ELR (cell line): ENCODE measurements at regions not wholly inside any gene's neighbourhood (a gene's known extent, or its start where the extent isn't known, plus 50 kb on each side); places are given as distances from the start of the nearest gene placed in this dataset.
A peak's percentile ranks its signal among the peaks of the same experiment; 100 is the strongest.

Experiments used
- DNase-seq: peaks from one replicate; pipeline ENCODE4 v3.0.0-alpha.2; 2015; ENCODE audit warnings: low read depth

DNA sequence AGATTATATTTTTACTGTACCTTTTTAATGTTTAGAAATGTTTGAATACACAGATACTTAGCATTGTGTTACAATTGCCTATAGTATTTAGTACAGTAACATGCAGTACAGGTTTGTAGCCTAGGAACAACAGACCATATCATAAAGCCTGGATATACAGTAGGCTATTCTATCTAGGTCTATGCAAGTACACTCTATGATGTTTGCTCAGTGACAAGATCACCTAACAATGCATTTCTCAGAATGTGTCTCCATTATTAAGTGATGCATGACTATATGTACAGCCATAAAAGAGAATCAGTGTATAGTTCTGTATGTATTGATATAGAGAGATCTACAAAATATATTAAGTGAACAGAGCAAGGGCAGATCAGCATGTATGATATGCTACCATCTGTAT lies 616.4 kb downstream of the XIRP2 start:
- no peak for DNase-seq

DNA sequence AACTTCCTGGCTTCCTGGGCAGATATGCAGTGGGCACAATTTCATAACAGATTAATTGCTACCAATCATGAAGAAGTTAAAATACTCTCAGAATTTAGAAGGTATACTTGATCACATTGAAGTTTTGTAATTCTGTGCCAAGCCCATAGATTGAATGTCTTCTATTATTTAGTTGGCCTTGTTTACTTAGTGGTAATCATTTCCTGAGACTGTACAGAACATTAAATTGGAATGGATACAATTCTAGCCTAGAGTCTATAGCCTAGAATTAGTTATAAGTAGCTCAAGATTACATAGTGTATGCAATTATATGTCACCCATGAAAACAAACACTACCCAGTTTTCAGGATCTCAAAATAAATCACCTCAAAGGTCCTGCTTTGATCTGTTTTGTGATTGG lies 615.8 kb downstream of the XIRP2 start:
- DNase-seq = no peak

DNA sequence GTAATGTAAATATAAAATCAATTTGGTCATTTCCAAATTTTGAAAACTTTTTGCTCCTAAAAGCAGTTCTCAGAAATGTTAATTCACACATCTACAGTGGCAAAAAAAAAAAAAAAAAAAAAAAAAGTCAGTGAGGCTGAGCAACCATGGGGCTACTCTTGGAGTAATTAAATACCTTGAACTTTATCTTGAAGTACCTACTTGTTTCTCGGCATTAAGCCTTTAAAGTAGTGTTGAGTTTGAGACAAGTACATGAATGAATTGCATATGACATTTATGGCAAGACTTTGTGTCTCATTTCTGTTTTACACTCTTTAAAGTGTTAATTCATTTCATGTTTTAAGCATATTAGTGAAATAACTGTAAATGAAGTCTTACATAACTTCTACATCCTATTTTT lies 613.3 kb downstream of the XIRP2 start:
- DNase-seq = no peak

DNA sequence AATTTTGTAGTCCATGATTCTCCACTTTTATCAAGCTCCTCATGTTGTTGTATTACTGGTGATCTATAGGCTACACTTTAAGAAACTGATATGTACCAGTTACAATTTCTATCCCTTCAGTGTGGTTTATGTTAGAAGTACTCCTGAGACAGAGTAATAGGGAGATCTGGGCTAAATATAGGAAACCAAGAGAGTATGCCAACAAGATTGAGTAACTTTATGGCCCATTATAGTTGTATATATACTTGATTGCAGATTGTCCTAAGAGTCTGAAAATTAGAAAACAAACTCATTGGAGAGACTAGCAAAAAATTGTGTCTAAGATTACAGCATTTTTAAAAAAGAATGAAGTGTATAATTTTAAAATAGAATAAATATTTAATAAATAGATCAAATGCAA lies 605.6 kb downstream of the XIRP2 start:
- no peak for DNase-seq

DNA sequence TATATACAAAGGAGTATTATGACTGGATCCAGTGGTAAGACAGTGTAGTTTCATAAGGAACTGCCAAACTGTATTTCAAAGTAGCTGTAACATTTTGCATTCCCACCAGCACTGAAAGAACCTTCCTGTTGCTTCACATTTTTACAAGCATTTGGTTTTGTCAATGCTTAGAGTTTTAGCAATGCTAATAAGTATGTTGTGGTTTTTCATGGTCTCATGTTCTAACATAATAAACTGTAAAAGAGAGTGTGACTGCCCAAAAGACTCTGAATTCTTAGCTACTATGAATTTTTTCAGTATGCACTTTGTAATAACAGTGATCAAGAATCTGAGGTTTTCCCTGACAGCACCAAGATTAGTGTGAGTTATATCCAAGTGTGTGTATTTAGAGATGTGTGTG lies 604.2 kb downstream of the XIRP2 start:
- no peak for DNase-seq

DNA sequence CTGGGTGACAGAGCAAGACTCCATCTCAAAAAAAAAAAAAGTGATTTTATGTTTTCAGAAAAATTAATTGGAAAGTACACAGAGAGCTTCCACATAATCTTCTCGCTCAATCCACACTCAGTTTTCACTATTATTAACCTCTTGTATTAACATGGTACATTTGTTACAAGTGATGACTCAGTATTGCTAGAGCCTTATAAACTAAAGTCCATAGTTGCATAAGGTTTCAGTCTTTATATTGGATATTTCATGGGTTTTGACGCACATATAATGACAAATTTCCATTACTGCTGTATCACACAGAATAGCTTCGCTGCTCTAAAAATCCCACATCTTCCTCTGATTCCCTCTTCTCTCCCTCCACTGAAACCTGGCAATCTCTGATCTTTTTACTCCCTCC lies 603.5 kb downstream of the XIRP2 start:
- no peak for DNase-seq

DNA sequence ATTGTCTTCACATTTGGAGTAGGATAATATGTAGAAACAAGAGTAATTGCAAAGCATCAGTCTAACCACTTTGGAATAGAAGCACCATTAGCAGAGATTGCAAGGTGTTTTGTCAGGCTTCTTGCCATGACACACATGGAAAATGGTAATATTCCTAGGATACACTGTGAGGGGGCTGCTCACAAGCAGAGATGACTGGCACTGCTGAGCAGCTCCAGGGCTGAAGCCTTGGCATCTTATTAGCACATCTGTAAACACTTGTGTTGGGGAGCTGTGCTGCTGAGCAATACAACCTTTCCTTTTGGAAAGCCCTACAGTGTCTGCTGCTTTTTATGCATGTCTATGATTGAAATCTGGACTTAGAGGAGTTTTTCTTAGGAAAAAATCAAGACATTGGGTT lies 602.2 kb downstream of the XIRP2 start:
- no peak for DNase-seq

DNA sequence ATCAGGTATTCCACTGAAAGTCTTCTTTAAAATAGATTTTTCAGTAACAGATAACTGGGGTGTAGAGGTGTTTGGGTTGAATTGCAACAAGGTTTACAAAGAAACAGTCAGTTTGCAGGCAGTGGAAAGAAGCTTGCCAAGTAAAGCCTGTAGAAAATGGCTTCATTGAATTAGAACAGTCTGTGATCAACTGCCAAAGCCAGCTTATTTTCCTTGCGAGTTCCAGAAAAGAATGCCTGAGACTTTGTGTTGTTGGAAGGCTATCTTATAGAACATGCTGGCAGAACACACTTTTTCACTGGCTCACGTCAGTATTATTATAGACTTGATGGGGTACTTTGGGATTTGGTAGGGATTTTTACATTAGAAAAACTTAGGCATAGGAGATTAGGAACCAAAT lies 601.0 kb downstream of the XIRP2 start:
- DNase-seq = no peak

DNA sequence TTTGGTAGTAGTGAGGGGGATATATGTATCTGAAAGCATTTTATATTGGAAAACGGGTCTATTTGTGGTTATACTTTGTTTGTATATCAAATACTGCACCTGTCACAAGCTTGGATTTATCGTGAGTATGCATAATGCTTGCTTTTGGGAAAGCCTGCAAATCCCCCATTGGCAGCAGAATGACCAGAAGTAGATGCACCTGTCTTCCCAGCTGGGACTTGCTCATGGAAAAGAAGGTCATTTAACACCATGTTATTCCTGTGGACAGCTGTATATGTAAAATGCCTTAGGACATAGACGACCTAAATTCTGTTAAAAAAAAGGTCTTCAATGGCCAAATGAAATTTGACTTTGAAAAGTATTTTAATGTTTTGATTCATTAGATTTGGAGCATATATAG lies 599.4 kb downstream of the XIRP2 start:
- DNase-seq = no peak

DNA sequence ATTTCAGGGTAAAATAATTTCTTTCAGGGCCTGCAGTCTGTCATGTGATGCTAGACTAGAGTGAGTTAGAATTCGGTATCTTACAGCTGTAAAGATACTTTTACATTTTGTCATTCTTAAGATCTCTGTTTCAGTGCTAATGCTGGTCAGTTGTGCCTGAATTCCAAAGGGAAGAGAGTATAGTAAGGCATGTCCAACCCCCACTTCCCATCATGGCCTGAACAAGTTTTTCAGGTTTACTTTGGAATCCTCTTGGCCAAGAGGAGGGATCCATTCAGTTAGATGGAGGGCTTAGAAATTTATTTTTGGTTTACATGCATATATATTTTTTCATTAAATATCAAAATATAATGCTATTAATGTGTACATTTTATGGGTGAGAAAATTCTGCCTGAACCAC lies 596.6 kb downstream of the XIRP2 start:
- no peak for DNase-seq

DNA sequence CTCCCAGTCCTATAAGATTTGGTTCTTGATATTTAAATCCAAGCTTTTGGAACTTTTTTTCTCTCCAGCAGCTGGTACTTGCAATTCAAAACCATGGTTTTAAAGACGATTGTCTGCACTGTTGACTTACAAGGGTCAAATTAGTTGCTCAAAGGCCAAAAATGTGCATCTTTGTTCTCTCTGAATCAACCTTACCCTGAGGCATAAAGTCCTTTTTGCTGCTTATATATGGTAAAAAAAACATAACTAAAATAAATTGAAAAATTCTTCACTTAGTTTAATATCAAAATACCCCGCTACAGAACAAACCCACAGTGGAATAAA lies 592.7 kb downstream of the XIRP2 start:
- peak; percentile 10 for DNase-seq

DNA sequence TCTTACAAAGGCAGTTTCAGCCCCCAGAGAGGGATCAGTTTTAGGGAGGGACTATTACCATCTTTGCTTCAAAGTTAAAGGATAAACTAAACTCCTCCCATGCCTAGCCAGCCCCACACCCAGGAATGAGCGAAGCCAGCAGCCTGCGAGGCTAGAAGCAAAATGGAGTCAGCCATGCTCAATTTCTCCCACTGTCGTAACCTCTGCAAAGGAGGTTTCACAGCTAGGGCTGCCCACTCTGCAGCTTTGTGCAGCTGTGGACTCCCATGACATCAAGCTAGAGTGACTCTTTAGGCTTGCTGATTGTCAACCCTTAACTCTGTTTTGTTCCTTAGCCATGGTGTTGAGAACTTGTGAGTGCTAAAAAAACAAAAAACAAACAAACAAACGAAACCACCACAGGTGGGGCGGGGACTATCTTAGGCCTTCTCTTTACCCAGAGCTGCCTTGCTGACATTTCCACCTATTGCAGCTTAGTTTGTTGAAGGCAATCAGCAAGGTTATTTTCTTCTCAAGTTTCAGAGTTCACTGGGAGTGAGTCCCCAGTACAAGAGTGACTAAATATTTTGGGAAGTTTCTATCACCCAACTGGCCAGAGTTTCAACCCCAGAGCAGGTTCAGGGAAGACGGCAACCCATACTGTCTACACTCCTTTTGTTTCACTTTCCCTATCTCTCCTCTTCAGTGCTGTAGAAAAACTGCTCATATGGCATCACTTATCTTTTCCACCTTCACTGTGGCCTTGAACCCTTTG lies 592.1 kb downstream of the XIRP2 start:
- DNase-seq = peak; percentile 5

DNA sequence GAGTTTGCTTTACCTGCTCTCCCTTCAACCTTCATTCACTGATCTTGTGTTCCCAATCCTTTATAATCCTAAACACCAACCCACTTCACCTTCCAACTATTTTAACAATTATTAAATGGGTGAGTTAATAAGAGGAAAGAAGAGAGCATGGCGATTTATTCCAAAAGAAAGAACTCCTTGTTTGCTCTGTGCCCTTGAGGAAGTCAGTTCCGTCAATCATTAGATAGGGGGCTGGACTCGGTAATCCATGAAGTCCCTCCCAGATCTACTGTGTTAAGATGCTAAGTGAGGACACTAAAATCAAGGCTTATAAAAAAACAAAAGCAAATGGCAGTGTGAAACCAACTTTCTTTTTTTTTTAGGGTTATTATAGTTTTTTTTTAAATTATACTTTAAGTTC lies 589.9 kb downstream of the XIRP2 start:
- no peak for DNase-seq

DNA sequence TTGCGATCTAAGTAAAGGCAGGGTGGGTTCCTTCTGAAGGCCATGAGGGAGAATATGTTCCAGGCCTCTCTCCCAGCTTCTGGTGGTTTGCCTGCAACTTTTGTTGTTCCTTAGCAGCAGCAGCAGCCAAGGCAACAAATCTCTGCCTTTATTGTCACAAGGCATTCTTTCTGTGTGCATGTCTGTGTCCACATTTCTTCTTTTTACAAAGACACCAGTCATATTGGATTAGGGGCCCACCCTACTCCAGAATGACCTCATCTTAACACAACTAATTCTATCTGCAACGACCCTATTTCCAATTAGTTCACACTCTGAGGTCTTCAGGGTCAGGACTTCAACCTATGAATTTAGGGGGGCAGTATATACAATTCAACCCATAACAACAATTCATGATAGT lies 587.5 kb downstream of the XIRP2 start:
- no peak for DNase-seq

DNA sequence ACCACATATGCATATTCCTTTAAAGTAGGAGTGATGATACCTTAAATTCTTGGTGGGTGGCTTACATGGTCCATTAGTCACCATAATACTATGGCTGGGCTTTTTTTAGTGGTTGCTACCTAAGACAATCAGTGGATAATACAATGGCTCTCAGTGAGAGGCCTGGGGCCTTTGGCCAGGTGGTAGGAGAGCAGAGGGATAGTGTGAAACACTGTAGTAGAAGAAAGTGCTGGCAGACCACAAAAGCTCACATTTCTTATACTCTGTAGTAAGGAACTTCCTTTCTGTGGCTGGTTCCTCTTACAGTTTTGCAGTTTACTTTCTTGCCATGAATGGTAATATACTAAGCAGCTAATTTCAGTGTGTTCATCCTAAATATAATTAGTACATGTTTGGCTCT lies 583.5 kb downstream of the XIRP2 start:
- no peak for DNase-seq

DNA sequence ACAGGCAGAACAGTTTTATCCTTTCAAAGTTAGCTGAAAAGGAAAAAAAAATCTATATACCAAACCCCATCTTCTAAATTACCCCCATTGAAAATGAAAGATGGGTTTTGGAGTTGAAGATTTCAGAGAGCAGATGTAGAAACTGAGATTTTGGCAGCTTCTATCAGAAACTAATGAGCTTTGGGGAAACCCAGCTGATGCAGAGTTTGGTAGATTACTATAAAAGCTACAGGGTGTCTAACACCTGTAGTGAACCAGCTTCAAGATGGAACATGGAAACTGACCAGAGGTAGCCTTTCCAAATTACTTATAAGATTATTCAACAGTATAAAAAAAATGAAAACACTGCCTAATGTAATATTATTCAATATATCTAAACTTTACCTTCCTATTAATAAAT lies 583.1 kb downstream of the XIRP2 start:
- no peak for DNase-seq

DNA sequence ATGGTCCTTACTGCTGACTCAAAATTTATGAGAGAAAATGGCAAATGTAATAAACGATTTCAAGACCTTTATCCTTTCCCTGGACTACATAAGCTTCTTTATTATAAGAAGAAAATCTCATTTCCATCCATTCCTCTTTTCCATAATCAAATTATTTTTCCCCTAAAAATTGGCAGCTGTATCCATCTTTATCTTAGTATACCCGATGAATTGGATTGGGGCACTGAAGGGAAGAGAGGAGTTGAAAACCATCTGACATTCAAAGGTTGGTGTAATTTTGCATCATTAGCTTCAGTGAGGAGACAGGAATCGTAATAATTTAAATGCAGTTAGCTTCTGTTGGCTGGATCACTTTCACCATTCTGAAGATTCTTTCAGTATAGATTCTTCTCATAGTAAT lies 574.1 kb downstream of the XIRP2 start:
- no peak for DNase-seq

DNA sequence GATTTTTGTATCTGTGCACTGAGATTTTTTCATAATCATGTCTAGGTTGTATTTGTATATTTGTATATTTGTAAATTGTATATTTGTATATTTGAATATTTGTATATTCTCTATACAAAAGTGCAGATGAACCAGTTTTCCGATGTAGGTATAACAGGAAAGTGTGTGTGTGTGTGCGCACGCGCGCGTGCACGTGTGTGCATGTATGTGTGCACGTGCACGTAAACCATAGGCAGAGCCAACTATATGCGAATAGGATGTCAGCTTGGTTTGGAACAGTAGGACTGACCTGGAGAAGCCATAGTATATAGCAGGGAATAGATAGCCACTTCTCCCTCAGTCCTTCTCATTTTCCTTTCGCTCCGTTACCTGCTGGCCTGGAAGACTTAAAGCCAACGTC lies 565.8 kb downstream of the XIRP2 start:
- DNase-seq = no peak

DNA sequence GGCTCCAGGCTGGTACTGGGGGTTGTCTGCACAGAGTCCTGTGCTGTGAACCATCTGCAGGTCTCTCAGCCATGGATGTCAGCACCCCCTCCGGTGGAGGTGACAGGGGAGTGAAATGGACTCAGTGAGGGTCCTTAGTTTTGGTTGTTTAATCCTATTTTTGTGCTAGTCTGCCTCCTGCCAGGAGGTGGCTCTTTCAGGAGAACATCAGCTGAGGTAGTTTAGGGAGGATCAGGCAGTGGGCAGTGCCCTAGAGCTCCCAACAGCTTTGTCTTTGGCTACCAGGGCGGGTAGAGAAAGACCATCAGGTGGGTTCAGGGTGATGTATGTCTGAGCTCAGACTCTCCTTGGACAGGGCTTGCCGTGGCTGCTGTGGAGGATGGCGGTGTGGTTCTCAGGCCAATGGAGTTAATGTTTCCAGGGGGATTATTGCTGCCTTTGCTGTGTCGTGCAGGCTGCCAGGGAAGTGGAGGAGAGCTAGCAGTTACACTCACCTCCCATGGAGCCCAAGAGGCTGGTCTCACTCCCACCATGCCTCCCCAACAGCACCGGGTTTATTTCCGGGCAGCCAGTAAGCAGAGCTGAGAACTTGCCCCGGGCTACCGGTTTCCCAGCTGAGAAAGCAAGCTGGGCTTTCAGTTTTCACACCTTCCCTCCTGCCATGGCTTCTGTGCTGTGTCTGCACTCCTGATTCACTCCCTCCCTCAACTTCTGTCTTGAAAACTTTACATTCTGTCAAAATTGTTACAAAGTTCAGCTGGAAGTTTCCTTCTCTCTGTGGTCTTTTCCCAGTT lies 563.4 kb downstream of the XIRP2 start:
- DNase-seq = no peak

DNA sequence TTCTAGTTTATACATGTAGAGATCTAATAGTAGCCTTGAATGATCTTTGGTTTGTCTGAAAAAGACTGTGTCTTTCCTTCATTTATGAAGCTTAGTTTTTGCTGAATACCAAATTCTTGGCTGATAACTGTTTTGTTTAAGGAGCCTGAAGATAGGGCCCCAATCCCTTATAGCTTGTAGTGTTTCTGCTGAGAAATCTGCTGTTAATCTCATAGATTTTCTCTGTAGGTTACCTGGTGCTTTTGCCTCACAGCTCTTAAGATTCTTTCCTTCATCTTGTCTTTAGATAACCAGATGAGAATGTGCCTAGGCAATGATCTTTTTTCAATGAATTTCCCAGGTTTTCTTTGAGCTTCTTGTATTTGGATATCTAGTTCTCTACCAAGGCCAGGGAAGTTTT lies 562.1 kb downstream of the XIRP2 start:
- no peak for DNase-seq

DNA sequence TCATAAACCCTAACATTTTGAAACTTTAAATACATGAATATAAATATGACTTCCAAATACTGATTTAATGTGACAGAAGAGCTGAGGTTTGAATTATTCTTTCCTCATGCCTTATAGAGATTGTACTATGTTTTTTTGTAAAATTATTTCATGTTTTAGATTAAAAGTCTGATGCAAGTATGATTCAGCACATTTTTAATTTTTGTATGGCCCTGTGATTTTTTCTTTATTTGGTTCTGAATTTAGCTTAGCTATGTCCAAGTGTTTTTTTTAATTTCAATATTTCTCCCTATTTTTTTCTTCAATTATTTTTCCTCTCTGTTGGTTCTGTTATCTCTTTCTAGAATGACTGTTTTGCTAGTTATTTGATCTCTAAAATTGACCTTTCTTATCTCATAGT lies 552.1 kb downstream of the XIRP2 start:
- no peak for DNase-seq

DNA sequence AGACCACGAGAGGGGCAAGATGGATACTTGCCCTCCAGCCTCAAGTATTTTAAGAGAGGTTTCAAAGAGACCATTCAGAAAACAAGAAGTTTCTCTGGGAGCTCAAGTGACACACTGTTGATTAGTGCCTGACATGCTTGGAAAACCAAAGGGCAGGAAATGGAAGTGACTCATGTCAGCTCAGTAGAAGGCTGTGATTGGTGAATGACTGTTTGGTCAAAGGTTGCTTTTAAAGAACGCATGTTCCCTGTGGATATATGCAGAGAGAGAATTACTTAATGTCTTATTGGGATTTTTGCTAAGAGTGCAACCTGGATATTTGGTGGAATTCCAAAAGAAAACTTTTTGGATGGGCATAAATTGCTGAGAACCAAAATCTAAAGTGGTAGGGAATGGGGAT lies 549.9 kb downstream of the XIRP2 start:
- peak; percentile 67 for DNase-seq

DNA sequence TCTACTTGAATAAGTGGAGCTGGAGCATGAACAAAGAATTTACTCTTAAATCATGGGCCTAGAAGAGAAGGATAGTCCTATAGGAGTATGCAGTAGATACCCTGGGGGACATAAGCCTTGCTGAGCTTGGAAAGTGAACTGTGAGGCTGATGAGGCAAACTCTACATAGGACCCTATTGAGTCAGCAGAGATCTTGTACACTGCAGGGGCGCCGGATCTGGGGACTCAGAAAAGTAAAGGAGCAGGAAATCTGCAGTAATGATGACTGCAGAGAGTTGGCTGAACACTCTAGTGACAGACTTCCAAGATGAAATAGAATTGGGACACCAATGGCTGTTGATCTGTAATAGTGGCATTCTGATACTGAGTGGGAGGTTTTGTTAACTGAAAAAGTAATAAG lies 543.7 kb downstream of the XIRP2 start:
- no peak for DNase-seq

DNA sequence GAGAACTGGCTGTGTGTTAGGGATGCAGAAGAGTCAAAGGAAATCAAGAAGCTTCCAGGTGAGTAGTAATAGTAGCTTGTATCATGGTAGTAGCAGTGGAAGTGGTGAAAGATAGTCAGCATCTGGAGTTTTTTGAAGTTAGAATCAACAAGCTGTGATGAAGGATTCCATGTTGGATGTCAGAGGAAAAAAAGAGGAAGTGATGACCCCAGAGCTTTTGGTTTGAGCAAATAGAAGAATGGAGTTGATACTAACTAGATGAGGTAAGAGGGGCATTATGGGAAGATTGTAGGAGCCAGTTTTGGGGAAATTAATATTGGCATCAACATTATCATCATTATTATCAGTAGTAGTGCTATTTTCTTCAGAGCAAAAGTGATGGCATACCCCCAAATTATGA lies 542.2 kb downstream of the XIRP2 start:
- no peak for DNase-seq
